Hepatic stellate cell (primary cell): ENCODE measurements at regions not wholly inside any gene's neighbourhood (a gene's known extent, or its start where the extent isn't known, plus 50 kb on each side); places are given as distances from the start of the nearest gene placed in this dataset.
"Not testable (repeated sequence)": the region's sequence is repeated elsewhere in the genome, so short reads cannot be mapped to it uniquely, and the experiment has no call there.

Experiments used
- DNase-seq: peaks from one replicate; pipeline ENCODE4 v3.0.0; 2011; ENCODE audit warnings: low spot score

- no peak for DNase-seq
Measured at GRCh38 chr12:25337916-25338315, 87.2 kb upstream of the KRAS start.

DNA sequence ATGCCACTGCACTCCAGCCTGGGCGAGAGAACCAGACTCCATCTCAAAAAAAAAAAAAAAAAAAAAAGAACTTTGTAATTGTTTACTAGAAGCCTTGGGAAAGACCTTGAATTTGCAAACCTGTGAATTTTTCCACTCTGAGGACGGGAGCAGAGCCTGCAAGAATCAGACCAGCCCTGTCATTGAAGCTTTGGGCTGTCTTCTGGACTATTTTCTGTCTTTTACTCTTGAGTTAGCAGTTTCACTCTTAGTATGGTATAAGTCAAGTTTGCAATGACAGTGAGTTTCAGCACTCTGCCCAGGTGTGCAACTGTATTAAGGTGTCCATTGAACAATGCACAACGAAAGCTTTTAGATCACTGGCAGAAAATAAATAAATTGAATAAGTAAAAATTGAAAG, 81.4 kb upstream of the KRAS start:
- DNase-seq = no peak

DNA sequence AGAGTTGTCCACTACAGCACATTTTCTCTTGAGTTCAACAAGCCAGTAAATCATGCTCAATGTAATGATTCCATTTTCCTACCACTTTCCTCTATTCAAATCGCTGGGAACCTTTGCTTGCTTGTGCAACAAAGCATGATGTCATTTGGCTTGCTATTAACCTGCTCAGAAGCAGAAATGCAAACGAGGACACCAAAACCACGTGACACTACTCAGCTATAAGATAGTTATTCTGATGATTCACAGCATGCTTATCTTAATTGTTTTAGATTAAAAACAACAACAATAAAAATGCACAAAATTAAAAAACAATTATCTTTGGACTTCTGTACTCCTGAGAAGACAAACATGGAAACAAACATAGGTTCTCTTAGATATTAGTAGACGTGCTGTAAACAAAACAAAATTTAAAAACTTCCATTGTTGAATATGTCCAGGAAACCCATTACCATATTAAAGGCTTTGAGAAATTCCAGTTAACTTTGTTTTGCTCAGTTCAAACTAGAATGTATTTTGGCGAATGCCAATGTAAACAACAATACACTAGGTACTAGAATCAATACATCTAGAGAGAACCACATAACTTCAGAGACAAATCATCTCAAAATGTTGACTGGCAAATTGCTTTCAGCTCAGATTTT, 77.5 kb upstream of the KRAS start:
- DNase-seq = no peak

DNA sequence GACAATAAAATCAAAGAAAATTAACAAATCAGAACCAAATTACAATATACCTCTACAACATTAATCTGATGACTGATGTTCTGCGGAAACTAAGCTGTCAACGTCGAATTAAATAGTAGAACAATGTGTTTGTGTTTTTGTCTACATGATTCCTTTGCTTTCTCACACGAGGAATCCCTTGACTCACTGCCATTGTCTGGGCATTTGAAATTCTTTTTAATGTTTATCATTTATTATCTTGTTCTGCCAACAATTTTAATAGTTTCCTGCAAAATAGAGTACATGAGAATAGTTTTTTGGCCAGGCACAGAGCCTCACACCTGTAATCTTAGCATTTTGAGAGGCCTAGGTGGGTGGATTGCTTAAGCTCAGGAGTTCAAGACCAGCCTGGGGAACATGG, 76.6 kb upstream of the KRAS start:
- DNase-seq = no peak

- DNase-seq = no peak
Measured at GRCh38 chr12:25326326-25326725, 75.6 kb upstream of the KRAS start.

GRCh38 chr12:25324861-25325260, 74.1 kb upstream of the KRAS start:
- no peak for DNase-seq

- no peak for DNase-seq
Measured at GRCh38 chr12:25323581-25323982, 72.9 kb upstream of the KRAS start.

DNA sequence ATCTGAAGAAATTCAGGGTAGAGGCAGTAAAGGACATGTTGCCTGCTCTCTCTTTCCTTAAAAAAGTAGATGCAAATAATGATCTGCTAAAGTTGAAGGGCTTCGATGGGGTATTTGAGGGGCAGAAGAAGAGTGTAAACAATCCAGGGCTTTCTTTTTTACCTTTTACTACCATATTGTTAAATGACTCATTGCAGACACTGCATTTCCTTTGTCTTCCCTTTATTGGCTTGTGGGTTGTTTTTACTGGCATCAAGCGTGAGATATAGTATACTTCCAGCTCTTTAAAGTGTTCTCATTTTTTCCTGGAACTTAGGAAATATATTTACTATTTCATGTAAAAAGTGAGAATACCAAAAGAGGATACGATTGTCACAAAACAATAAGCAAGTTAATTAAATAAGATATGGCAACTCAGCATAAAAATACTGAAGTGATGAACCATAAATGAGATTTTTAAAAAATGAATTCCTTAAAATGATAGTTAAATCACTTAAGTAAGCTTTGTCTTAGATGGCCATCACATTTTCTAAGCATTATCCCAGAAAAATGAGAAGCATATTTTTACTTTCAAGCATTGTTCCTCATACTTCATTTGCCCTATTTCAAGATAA, 72.3 kb upstream of the KRAS start:
- DNase-seq = no peak

DNA sequence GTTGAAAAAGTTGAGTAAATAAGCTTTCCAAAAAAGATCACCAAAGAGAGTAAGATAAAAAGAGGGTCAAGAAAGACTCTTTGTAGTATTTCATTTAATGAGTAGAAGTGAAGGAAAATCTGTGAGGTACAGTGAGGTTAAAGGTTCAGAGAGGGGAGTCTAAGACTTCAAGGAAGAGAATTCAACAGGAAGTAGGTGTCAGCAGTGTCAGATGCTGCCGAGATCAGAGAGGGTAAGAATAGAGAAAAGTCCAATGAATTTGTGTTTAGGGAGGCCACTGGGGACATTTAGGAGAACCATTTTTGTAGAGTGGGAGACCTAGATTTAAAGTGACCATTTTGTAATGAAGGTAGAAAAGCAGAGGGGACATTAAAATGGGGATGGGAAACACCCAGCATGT, 71.6 kb upstream of the KRAS start:
- DNase-seq = no peak

- no peak for DNase-seq
Measured at GRCh38 chr12:25321772-25322171, 71.0 kb upstream of the KRAS start.

DNA sequence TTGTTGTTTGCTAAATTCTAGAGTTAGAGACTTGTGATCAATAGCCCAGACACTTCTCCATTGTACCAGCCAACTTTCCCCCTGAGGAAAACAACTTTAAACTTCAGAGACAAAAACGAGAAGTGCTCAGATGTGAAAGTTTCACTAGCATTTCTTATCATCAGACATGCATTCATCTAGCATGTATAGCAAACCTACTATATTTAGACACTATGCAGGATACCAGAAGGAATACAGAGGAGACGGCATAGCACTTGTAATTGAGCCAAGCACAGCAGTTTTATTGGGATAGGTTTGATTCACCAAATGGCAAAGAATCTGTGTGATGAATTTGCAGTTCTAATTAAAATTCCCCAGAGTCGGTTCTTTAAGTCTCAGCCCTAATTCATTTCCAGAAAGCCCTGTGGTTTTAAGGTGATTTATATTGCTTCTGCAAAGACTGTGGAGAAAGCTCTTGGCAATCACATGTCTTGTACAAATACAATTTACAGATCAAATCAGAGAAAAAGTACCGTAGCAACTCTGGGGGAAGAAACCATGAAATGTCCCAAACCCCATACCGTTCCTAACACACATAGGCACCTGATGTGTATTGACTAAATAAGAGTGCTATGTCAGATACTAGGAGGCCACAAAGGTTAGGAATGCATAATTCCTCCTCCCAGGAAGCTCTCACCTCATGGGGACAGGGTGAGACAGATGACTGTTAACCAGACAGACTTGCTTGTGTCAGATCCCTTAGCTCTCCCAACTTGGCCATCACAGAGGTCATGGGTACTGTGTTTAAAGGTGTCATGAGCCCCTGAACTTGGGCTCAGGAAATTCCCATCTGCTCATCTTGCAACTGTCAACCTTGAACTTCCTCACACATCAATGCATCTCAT, 69.6 kb upstream of the KRAS start:
- no peak for DNase-seq

DNA sequence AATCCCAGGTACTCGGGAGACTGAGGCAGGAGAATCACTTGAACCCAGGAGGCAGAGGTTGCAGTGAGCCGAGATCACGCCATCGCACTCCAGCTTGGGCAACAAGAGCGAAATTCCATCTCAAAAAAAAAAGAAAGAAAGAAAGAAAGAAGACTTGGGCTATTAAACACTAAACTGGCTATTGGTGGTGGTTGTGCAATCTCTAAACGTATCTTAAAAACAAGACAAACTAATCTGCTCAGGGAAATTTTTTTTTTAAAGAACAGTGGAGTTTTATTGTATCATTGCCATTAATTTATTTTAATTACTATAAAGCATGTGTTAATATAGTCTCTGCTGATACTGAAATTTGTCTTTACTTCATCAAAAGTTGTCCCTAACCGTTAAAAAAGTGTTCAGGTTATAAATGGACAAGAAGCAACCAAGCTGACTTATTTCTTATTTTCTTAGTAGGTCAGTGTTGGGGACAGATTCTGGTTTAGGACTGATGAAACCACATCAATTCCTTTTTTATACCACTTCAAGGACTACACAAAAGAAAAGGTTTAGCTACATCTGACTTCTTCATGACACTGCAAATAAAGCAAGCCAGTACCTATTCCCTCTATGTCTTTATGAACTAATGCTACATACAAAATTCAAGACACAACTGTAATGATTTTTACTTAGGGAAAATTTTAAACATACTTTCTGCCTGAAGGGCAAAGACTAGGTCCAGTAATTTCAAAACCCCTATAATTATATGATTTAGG, 68.7 kb upstream of the KRAS start:
- DNase-seq = no peak

DNA sequence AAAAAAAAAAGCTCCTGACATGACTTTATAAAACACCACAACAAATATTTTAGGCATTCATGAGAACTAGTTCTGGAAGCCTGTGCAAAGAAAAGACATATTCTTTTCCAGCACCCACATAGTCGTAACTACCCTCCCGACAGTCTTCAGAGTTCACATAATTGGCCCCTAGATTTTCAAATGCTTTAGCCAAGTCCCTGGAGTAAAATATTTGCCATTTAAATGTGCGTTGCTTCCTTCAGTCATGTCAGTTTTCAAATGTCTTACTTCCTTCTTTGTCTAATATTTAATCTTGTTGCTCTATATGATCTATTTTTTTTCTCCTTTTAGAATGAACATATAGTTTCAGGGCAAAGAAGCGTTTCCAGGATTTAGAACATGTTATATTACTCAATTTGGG, 66.8 kb upstream of the KRAS start:
- DNase-seq = no peak

GRCh38 chr12:25315388-25315787, 64.7 kb upstream of the KRAS start:
- DNase-seq = no peak

GRCh38 chr12:25313266-25313990, 62.7 kb upstream of the KRAS start:
- not testable (repeated sequence) for DNase-seq

DNA sequence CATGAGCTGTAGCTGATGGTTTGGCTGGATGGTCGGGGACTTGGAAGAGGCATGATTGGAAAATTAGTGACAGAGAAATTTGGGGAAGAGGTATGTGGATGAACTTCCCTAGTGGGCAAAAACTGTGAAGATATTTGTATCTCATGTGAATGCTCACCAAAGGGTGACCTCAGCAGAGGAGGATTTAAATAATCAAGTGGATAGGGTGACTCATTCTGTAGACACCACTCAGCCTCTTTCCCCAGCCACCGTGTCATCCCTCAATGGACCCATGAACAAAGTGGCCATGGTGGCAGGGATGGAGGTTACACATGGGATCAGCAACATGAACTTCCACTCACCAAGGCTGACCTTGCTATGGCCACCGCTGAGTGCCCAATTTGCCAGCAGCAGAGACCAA, 60.8 kb upstream of the KRAS start:
- no peak for DNase-seq

DNA sequence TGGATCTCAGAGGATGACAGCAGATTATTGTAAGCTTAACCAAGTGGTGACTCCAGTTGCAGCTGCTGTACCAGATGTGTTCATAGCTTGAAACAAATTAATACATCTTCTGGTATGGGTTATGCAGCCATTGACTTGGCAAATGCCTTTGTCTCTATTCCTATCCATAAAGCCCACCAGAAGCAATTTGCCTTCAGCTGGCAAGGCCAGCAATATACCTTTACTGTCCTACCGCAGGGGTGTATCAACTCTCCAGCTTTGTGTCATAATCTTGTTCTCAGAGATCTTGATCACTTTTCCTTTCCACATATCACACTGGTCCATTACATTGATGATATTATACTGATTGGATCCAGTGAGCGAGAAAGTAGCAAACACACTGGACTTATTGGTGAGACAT, 59.3 kb upstream of the KRAS start:
- DNase-seq = not testable (repeated sequence)

- DNase-seq = no peak
Measured at GRCh38 chr12:25308756-25309155, 58.0 kb upstream of the KRAS start.

DNA sequence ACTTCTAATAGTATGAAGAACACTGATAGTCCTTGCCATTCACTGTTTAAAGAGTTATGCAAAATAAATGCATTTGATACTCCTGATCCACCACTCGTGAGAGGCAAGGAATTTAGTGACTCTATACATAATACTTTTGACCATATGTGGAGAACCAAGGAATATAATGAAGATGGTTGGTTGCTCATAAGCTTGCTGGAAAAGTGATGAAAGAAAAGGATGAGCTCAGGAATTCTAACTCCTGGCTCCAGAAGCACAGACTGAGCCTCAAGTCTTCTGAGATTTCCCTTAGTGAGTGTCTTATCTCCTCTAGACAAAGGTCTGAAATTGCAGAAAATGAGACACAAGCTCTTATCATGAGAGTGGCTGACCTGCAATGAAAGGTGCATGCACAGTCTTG, 57.1 kb upstream of the KRAS start:
- DNase-seq = no peak

DNA sequence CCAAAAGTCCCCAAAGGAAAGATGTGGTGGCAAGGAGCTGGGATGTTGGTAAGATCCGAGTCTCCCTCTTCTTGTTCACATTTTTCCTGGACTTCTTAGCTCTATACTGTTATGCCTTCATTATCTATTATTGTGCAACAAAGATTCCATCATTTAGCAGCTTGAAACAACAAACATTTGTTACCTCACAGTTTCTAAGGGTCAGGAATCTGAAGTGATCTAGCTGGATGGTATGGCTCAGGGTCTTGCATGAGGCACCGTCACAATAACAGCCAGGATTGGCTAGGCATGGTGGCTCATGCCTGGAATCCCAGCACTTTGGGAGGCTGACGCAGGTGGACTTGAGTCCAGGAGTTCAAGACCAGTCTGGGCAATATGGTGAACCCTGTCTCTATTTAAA, 51.1 kb upstream of the KRAS start:
- DNase-seq = no peak
